Dermis blood vessel endothelial cell (primary cell): ENCODE measurements at regions not wholly inside any gene's neighbourhood (a gene's known extent, or its start where the extent isn't known, plus 50 kb on each side); places are given as distances from the start of the nearest gene placed in this dataset.
A peak's percentile ranks its signal among the peaks of the same experiment; 100 is the strongest.
"Not testable (repeated sequence)": the region's sequence is repeated elsewhere in the genome, so short reads cannot be mapped to it uniquely, and the experiment has no call there.

Experiments
- DNase-seq: peaks from one replicate; pipeline ENCODE4 v3.0.0; 2010

DNA sequence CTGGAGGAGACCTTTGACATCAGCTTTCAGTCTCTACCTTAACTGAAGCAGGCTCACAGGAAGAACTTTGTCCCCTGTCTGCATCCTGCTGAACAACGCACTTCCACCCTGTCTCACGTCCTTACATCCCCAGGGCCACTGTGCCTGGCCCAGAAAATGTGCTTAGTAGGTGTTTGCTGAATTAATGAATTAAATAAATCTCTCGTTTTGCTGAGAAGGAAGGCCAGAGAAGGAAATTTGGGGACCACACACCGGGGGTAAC lies 54.3 kb upstream of the CREB3L1 start:
- DNase-seq: no peak

DNA sequence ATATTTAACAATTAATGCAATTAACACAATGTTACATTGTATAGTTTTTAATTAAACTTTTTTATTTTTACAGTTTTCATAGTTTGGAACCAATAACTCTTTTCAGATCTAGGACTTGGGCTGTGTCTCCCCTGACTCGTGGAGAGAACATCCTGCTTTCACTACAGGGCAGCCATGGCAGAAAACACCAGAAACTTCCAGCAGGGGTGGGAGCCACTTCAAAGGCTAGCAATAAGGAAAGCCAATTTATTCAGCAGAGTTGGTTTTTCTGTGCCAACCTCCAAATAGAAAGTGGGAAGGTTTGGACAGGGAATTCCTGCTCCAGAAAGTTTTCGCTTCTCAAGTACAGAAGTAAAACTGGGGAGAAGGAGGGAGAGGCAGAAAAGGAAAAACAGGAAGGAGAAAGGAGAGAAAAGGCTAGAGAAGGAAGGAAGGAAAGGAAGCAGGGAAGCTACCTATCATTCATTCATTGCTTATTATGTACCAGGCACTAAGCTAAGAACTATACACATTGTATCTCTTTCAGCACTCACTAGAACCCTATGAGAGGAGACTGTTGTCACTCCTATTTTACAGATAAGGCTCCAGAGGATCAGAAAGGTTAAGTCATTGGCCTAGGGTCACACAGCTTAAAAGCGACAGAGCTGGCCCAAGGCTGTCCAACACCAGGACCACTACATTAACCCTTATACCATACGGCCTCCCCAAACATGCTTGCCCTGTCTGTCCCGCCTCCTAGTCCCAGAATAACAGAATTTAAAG lies 54.8 kb upstream of the CREB3L1 start:
- no peak for DNase-seq

DNA sequence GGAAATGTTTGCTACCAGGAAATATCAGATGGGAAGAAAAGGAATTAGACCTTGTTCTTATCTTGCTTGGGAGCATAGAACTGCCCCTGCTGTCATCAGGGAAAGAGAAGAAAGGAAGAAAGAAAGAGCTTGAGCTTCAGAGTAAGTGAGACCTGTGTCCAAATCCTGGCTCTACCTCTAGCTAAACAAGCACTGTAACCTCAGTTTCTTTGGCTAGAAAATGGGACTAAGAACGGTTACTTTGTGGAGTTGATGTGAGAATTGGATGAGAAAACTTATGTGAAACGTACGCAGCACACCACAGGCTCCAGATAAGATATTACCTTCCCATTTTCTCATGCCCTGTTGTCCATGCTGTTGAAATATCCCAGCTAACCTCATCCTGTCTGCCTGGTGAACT lies 57.1 kb upstream of the CREB3L1 start:
- DNase-seq: no peak

DNA sequence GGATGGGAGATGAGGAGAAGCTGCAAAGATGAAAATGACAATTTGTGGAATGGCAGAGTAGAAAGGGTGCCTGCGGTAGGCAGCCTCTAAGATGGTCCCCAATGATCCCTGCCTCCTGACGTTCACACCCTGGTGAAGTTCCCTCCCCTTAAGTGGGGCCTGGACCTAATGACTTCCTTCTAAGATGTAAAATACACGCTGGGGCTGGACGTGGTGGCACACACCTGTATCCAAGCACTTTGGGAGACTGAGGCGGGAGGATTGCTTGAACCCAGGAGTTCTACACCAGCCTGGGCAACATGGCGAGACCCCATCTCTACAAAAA lies 60.7 kb upstream of the CREB3L1 start:
- DNase-seq: no peak

DNA sequence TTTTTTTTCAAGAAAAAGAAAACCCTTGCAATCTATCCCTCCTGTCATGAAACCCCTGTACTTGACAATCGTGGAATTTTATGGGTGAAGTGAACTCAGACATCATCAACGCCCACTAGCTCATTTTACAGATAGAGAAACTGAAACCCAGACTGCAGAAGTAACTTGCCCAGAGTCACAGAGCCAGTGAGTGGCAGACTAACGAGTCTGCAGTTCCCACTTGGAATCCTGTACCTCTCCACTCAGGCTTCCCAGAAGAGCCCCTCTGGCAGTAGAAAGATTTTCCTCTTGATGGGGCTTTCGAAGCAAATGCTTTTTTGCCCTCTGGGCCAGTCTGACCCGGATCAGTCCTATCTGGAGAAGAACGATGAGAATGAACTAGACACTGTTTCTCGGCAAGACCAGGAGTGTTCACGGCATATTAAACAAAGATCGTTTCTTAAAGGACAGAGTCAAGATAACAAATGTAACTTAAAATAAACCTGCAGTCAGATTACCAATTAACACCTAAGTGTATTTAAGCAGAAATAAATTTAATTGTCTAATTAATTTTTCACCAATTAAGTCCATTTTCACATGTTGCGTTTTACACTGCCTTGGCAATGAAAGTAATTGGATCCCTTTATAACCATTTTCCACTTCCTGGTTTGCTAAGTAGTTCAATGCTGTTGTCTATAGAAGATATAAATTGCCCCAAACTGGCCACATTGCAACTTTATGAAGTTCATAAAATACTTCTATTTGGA lies 61.3 kb upstream of the CREB3L1 start:
- no peak for DNase-seq

DNA sequence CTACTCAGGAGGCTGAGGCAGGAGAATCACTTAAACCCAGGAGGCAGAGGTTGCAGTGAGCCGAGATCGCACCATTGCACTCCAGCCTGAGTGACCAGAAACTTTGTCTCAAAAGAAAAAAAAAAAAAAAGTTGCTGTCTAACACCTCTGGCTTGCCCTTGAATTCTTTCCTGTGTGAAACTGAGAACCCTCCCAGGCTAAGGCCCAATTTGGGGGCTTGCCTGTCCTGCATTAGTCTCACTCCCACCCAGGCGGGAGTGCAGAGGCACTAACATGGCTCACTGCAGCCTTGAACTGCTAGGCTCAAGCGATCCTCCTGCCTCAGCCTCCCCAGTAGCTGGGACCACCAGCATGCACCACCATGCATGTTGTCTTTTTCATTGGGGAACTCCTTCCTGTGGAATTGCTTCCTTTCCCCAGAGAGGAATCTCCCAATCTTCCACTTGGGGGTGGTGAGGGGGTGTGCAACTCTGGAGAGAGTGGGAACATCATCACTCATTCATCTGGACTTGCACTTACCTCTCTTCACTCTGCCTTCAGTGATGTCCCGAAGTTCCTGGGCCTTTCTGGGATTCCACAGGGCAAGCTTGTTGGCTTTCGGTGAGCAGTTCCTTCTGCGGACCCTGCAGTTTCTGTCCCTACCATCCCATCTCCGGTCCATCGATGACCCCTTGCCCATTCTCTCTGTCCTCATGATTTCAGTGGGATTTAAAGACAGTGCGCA lies 62.1 kb upstream of the CREB3L1 start:
- no peak for DNase-seq

DNA sequence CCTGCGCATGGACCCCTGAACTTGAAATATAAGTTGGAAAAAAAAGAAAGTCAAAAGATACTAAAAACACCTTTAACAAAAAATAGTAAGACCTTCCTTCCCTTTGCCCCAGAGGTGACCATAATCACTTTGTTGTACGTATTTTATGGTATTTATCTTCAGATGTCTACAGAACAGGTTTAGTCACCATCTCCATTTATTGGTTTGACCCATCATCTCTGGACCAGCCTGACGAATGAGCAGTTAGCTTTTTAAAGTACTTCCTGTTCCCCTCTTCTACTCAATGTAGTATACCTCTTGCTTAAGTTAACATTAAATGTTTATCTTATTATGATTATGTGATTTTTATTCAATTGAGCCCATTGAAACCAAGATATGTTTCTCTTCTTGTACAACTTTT lies 64.7 kb upstream of the CREB3L1 start:
- DNase-seq: no peak

DNA sequence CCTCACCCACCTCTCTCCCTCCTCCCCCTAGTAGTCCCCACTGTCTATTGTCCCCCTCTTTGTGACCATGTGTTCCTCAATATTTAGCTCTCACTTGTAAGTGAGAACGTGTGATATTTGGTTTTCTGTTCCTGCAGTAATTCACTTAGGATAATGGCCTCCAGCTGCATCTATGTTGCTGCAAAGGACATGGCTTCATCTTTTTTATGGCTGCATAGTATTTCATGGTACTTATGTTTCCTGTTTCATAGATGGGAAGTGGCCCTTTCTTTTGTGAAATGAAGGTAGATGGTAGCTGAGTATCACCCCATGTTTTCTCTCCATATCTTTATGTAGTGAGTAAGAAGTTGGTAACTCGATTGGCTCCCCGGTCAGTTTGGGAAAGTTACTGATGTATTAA lies 66.6 kb upstream of the CREB3L1 start:
- no peak for DNase-seq

DNA sequence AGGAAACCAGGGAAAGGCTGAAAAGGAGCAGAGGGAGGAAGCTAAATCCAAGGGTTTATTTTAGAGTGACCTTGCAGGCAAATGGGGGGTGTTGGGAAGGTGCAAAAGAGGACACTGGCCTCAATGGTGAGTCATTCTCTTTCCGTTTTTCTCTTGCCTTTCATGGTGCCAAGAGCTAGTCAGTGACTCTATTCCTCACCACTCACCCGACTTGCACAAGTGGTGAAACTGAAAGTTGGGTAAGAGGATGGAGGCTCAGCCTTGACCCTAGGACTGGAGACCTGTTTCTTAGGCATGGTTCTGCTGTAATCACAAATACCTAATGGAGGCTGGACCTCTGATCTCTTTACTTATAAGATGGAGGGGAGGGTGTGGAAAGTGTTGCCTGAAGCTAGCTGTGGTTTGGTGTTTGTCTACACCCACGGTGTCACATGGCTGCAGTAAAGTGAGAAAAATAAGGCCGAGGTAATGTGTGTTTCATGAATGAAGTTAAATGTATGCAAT lies 67.3 kb upstream of the CREB3L1 start:
- DNase-seq: peak; percentile 17

DNA sequence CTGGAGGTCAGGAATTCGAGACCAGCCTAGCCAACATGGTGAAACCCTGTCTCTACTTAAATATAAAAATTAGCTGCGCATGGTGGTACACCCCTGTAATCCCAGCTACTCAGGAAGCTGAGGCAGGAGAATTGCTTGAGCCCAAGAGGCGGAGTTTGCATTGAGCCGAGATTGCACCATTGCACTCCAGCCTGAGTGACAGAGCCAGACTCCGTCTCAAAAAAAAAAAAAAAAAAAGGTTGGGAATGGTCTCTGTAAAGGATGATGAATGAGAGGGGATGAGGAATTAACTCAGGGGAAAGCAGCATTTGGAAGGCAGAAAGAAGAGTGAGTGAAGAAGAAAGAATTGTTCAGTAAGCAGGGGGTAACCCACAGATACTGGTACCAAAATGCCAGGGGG lies 67.8 kb upstream of the CREB3L1 start:
- not testable (repeated sequence) for DNase-seq

DNA sequence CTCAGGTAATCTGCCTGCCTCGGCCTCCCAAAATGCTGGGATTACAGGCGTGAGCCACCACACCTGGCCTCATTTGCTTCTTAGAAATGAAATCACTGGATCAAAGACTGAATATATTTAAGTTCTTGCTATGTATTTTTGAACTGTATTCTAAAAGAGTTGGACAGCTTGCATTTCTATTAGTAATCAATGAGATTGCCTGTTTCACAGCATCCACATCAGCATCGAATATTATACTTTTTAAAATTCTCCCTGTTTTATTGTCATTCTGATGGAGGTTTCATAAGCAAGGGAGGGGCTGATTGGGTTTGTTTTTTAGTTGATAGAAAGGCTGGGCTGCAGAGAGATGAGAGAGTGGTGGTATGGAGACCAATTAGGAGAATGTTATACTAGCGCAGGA lies 68.7 kb upstream of the CREB3L1 start:
- no peak for DNase-seq

DNA sequence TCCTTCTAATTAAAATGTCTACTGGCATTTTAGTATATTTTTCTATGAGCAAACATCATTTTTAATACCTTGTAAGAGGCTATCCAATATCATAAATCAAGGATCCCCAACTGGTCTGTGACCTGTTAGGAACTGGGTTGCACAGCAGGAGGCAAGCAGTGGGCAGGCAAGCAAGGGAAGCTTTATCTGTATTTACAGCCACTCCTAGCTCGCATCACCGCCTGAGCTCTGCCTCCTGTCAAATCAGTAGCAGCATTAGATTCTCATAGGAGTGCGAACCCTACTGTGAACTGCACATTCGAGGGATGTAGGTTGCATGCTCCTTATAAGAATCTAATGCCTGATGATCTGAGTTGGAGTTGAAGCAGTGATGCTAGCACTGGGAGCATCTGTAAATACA lies 70.2 kb upstream of the CREB3L1 start:
- DNase-seq: no peak

DNA sequence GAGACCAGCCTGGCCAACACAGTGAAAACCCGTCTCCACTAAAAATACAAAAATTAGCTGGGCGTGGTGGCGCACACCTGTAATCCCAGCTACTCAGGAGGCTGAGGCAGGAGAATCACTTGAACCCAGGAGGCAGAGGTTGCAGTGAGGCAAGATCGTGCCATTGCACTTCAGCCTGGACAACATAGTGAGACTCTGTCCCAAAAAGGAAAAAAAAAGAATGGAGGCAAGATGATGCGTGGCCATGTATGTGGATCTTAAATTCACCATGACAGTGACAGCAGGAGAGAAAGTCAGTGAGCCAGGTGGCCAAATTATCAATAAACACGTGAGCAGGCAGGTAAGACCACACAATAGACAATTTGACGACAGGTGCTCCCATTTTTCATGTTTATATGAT lies 73.0 kb upstream of the CREB3L1 start:
- DNase-seq: not testable (repeated sequence)

DNA sequence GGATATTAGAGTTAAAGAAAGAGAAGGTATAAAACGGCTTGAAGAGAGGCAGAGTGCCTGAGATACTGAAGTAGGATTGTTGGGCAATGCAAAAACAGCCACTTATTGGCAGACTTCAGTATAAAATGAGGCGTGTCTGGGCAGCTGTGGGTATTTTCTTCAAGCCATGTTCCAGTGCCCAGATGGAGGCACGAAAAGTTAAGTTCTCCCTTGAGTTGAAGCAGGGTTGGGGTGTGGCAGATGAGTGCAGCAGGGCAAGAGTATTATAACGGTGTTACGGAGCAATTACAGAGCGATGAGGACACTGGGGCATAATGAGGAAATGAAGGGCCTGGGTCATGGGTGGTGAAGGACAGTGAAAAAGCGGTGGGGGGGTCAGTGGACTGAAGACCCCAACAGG lies 73.7 kb upstream of the CREB3L1 start:
- no peak for DNase-seq

DNA sequence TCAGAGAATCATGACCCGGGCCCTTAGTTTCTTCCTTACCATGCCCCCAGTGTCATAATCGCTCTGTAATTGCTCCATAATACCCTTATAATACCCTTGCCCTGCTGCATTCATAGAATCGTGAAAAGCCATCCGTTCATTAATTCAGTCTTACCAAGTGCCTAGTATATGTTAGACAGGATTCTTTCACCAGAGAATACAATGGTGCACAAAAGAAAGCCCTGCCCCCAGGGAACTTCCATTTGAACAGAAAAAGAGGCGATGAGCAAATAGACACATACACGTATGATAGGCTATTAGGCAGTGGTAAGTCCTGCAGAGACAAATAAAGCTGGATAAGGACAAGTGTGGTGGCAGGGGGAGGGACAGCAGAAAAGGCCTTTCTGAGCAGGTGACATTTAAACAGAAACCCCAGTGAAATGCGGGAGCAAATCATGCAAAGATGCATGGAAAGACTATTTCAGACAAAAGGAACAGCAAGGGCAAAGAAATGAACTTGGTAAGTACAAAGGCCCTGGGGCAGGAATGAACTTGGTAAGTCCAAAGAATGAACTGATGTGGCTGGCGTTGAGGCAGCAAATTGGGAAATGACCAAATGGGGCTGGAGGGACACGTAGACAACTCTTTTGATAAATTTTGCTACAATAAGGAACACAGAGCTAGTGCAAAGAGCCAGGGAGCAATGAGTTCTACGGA lies 74.6 kb upstream of the CREB3L1 start:
- no peak for DNase-seq

DNA sequence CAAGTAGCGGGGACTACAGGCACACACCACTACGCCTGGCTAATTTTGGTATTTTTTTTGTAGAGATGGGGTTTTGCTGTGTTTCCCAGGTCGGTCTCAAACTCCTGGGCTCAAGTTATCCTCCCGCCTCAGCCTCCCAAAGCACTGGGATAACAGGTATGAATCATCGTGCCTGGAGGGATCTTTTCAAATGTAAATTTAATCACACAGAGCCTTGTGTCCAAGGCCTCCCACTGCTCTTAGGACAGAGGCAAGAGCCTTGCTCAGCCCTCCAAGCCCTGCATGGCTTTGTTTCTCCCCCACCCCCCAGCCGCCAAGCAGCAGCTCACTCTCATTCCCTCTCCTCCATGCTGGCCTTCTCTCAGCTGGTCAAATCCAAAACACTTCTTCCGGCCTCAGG lies 75.3 kb upstream of the CREB3L1 start:
- DNase-seq: no peak

DNA sequence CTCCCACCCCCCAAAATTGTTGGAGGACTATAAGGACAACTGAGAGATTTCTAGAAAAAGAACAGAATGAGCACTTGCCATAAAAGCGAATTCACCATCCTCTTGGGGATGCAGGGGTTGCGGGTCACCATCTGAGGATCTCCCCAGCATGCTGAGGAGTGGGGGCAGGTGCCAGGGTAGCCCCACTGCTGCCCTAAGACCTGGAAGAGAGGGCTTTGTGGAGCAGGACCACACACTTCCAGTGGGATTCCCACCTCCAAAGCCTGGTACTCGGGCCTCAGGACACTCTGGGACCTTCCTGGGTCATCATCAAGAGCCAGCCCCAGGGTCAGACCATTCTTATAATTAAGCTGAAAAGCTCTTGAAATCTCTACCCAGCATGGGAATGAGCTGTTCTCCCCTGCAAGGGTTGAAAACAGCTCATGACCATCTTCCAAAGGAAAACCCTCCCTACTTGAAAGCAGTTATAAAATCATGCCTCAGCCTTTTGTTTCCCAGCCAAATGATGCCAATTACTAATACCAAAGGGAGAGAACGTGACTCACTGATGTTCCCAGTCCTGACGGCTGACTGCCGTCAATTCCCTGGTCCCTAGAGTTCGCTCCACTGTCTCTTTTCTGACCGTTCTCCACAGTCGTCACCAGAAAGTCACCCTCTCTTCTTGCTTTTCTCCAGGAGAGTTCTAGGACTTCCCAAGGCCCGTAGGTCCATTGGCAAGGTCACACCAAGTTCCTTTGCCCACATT lies 76.8 kb upstream of the CREB3L1 start:
- DNase-seq: no peak

DNA sequence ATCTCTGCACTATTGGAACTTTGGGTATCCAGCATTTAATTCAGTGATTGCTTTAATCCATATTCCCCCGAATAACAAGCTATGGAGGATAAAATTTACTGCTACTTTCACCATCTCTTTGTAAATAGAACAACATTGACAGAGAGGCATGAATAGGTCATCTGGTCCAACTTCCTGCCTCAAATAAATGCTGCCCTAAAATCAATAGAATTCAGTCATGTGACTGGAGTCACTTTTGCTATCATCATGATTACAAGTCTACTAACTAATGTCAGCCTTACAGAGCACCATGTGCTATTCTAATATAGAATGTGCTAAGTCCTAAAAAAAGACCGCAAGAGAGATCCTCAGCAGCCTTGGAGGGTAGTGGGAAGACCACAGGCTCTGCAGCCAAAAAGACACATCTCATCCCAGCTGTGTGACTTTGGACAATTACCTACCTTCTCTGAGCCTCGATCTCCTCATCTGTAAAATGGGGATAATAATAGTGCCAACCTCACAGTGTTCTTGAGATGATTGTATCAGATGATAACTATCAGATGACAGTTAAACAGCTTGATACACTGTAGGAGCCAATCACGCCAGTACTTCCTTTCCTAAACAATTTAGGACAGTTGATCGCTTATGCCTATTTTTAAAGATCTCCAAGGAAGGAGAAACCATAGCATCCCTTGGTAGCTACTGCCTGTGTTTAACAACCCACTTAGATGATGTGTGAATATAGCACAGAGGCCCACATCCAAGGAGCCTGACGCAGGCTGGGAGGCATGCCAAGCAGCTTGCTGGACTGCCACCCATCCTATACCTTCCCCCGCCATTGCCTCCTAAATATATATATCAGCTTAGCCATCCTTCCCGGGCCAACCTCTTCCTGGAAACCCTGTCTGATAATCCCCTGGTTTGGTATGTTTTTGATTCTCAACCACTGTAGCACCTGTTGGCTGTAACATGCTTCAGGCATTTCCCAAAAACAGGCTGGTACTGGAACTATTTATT lies 77.3 kb upstream of the PHF21A start:
- no peak for DNase-seq

DNA sequence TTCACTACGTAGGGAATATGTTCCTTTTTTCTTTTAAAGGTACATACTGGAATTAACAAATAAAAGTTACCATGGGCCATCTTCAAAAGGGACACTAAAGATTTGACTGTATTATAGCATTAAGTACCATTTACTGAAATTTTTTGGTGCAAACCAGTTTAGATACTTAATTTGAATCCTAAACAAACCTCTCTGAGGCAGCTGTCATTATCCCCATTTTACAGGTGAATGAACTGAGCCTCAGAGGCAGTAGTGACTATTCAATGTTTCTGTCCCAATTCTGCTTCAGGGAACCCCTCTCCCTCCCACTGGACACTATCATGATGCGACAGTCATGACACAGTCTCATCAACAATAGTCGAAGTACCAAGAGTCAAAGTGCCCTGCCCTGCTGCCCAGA lies 76.2 kb upstream of the PHF21A start:
- DNase-seq: no peak

DNA sequence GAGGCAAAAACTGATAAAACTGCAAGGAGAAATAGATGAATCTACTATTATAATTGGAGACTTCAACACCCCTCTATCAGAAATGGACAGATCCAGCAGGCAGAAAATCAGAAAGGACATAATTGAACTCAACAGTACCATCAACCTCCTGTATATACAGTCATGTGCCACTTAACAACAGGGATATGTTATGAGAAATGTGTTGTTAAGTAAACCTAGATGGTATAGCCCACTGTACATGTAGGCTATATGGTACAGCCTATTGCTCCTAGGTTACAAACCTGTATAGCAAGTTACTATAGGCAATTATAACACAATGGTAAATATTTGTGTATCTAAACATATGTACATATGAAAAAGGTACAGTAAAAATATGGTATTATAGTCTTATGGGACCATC lies 66.8 kb upstream of the PHF21A start:
- DNase-seq: no peak

DNA sequence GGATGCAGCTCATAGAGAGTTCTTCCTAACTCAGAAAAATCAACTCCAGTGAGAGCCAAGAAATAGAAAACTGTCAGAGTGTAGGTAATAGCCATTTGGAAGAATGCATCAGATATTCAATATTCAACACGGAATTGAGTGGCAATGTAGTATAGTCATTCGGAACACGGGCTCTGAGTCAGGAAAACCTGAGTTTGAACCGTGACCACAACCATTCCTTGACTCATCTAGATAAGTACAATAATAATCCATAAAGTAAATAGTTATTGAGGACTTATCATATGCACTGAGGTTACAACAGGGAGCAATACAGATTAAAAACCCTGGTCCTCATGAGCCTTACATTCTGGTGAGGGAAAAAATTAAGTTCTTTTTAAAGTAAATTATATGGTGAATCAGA lies 62.6 kb upstream of the PHF21A start:
- DNase-seq: no peak
